ENCODE measurements at regions not wholly inside any gene's neighbourhood (a gene's known extent, or its start where the extent isn't known, plus 50 kb on each side); places are given as distances from the start of the nearest gene placed in this dataset.

DNA sequence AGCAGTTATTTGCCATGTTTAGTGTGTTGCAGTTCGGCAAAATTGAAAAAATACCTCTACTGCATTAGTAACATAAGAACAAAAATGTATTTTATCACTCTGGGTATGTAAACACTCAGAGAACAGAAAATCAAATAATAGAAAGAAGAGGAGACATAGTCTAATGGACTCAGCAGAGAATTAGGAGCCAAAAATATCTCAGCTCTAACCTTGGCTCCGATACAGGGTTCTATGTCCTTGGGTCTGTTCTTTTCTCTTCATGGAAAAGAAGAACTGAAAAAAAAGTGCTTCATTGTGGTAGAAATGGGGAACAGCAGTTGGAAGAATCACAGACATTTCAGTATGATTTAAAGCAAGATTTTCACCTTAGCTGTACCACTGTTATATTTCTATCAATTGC, 240.5 kb upstream of the CXXC4 start:
- no peak for TF ChIP-seq EZH2 (IDR thresholded peaks at IDR 0.05; ENCODE audit: borderline replicate concordance, low read depth, low read length, severe bottlenecking)
- TF ChIP-seq, protein P1, sequence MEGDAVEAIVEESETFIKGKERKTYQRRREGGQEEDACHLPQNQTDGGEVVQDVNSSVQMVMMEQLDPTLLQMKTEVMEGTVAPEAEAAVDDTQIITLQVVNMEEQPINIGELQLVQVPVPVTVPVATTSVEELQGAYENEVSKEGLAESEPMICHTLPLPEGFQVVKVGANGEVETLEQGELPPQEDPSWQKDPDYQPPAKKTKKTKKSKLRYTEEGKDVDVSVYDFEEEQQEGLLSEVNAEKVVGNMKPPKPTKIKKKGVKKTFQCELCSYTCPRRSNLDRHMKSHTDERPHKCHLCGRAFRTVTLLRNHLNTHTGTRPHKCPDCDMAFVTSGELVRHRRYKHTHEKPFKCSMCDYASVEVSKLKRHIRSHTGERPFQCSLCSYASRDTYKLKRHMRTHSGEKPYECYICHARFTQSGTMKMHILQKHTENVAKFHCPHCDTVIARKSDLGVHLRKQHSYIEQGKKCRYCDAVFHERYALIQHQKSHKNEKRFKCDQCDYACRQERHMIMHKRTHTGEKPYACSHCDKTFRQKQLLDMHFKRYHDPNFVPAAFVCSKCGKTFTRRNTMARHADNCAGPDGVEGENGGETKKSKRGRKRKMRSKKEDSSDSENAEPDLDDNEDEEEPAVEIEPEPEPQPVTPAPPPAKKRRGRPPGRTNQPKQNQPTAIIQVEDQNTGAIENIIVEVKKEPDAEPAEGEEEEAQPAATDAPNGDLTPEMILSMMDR (IDR thresholded peaks at IDR 0.05; ENCODE audit: borderline replicate concordance, extremely low read depth, low read length, poor library complexity, severe bottlenecking): no peak

All from DND-41 (cell line).